Tibial artery (tissue), 4 donors: ENCODE measurements at regions not wholly inside any gene's neighbourhood (a gene's known extent, or its start where the extent isn't known, plus 50 kb on each side); places are given as distances from the start of the nearest gene placed in this dataset.

ENCODE experiments used
- DNase-seq, 2 donors: peaks; one replicate each; pipeline ENCODE4 v3.0.0-alpha.2; 2019
- H3K27ac ChIP-seq, 2 donors: fragments of 200-600 bp; sonication (generic) in 1 of 2; 1 replicate in 1 of 2; 2 replicates in 1 of 2; pipeline ENCODE4 v1.5.1; 2018 to 2019; ENCODE audit warnings: mild to moderate bottlenecking in 1 of 2
- H3K27me3 ChIP-seq, 2 donors: fragments of 200-600 bp; sonication (generic) in 1 of 2; one replicate each; pipeline versions ENCODE4 v1.5.1 to v1.6.0; 2016 to 2019
- H3K36me3 ChIP-seq, 3 donors: fragments of 200-600 bp; sonication (generic) in 2 of 3; one replicate each; pipeline ENCODE4 v1.5.1; 2016 to 2019; ENCODE audit warnings: mild to moderate bottlenecking in 2 of 3
- H3K4me1 ChIP-seq, 4 donors: fragments of 200-600 bp; sonication (generic) in 2 of 4; 1 replicate in 3 of 4; 2 replicates in 1 of 4; pipeline ENCODE4 v1.5.1; 2016 to 2019
- H3K4me3 ChIP-seq, 2 donors: fragments of 200-600 bp; sonication (generic) in 1 of 2; 1 replicate in 1 of 2; 2 replicates in 1 of 2; pipeline ENCODE4 v1.5.1; 2018 to 2019; ENCODE audit warnings: mild to moderate bottlenecking in 2 of 2
- H3K9me3 ChIP-seq, 3 donors: fragments of 200-600 bp; sonication (generic) in 1 of 3; one replicate each; pipeline ENCODE4 v1.5.1; 2016 to 2019
- CTCF ChIP-seq, 2 experiments: fragments of 200-600 bp in 1 of 2; fragments of 450-650 bp in 1 of 2; IDR thresholded peaks; one replicate each; pipeline ENCODE4 v1.5.1; 2017 to 2019; ENCODE audit warnings: antibody characterized with exemption in 2 of 2, mild to moderate bottlenecking in 1 of 2, moderate library complexity in 1 of 2
- intact Hi-C: fragments of 100-400 bp; cut with DNase I; formaldehyde crosslinking; loops from one replicate; pipeline ENCODE4 v1.15.0; 2023; ENCODE audit warnings: low total_unique reads

DNA sequence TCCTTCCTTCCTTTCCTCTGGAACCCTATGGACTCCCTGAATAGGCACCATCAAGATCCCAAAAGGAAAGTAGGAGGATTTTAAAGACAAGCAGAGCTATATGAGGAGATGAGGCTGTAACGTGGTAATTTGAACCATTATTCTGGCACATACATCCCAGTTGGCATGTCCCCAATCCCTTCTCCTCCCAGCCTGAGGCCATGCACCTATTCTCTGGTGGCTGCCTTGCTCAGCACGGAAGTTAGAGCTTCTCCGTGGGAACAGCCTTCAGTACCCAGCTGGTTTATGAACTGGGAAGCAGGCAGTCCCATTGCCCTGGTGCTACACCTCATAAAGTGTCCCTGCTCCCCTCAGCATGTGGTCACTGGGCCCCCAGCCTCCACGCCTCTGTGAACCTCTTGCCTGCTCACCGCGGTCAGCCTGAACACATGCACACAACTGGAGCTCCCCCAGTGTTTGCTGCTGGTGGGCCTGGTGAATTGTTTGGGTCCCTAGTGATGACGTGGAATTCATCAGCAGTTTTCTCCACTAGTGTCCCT lies 139.9 kb upstream of the PLET1 start:
- intact Hi-C loops = no loop called here
- no peaks in the 10 kb centered on the region for H3K27me3 ChIP-seq
- DNase-seq = no peak

GRCh38 chr11:112401036-112401769 lies 140.5 kb upstream of the PLET1 start:
- intact Hi-C loops = no loop called here
- no peak for TF ChIP-seq CTCF (IDR thresholded peaks at IDR 0.05)
- no peak overlapping the region for H3K4me3 ChIP-seq
- no peak for DNase-seq
- H3K27ac ChIP-seq = no peak overlapping the region
- no peaks in the 10 kb centered on the region for H3K4me1 ChIP-seq
- H3K27me3 ChIP-seq = no peaks in the 10 kb centered on the region
- no peaks in the 10 kb centered on the region for H3K9me3 ChIP-seq
- no peaks in the 10 kb centered on the region for H3K36me3 ChIP-seq

More for the DNA sequence above, 139.9 kb upstream of the PLET1 start:
- Histone ChIP-seq H3K9me3 (no peaks in the 10 kb centered on the region), H3K36me3 (no peaks in the 10 kb centered on the region), H3K4me3 (no peak overlapping the region), H3K4me1 (no peaks in the 10 kb centered on the region), H3K27ac (no peak overlapping the region)
- TF ChIP-seq CTCF (IDR thresholded peaks at IDR 0.05) = no peak

DNA sequence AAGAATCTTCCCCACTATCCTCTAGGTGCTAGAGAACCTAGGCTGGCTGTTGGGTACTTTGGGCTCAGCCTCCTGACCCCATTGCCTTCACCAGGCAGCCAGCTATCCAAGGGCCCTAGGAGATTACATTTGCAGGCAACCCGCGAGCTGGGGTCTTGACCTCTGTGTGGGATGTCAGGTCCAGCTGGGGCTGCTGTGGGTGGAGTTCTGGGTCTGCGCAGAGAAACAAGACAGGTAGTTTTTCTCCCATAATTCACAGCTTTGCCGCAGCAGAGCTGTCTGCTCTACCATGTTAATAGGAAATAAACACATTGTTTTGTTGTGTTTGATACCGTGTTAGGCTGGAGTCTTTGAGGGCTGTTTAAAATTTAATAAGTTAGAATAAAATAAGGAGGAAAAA lies 142.8 kb upstream of the PLET1 start:
- H3K4me3 ChIP-seq = no peak overlapping the region
- no peak overlapping the region for H3K27ac ChIP-seq

DNA sequence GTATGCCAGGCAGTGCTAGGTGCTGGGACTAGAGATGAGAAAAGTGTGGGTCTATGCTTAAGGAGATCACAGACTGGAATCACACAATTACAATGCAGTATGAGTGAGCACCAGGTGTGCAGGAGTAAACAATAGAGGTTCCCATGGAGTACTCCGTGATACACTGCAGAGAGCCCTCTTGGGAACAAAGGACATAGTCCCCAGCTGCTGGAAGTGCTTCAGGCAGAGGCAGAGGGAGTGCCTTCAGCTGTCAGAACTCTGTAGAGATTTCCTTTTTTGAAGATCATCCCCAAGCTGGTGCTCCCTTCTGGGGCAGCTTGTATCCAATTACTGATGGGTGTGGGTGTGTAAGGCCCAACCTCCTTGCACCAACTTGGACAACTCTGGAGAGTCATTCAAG lies 143.5 kb upstream of the PLET1 start:
- Histone ChIP-seq H3K36me3 (no peaks in the 10 kb centered on the region), H3K9me3 (no peaks in the 10 kb centered on the region), H3K27ac (no peak overlapping the region), H3K4me3 (no peak overlapping the region), H3K27me3 (no peaks in the 10 kb centered on the region), H3K4me1 (no peaks in the 10 kb centered on the region)
- intact Hi-C loops = no loop called here
- no peak for TF ChIP-seq CTCF (IDR thresholded peaks at IDR 0.05)
- no peak for DNase-seq

More for the DNA sequence above, 142.8 kb upstream of the PLET1 start:
- Histone ChIP-seq H3K36me3 (no peaks in the 10 kb centered on the region), H3K4me1 (no peaks in the 10 kb centered on the region), H3K9me3 (no peaks in the 10 kb centered on the region), H3K27me3 (no peaks in the 10 kb centered on the region)
- DNase-seq = no peak
- TF ChIP-seq CTCF (IDR thresholded peaks at IDR 0.05) = no peak
- intact Hi-C loops = no loop called here

- H3K9me3 ChIP-seq = peaks cover 0 to 2% (median 2%) of the 10 kb centered on the region in 3 donors
- no peaks in the 10 kb centered on the region for H3K27me3 ChIP-seq
- H3K4me1 ChIP-seq = no peaks in the 10 kb centered on the region
- no peaks in the 10 kb centered on the region for H3K36me3 ChIP-seq
- no peak overlapping the region for H3K4me3 ChIP-seq
- no peak for TF ChIP-seq CTCF (IDR thresholded peaks at IDR 0.05)
- DNase-seq = no peak
- intact Hi-C loops = no loop called here
- no peak overlapping the region for H3K27ac ChIP-seq
Observed at GRCh38 chr11:112408517-112408916, 147.9 kb upstream of the PLET1 start.
